KBM-7 (cell line): ENCODE measurements at regions not wholly inside any gene's neighbourhood (a gene's known extent, or its start where the extent isn't known, plus 50 kb on each side); places are given as distances from the start of the nearest gene placed in this dataset.

Experiments used
- DNase-seq: peaks from one replicate; pipeline ENCODE4 v3.0.0-alpha.2; 2015
- in situ Hi-C: fragments of 300-500 bp; cut with MboI; formaldehyde crosslinking; loops from 2 replicates; pipeline ENCODE4 v1.14.3; 2020; ENCODE audit warnings: low sequenced_read_pairs, low pct_unique_long_range_greater_than_20kb, mixed read lengths

- in situ Hi-C loops: no loop called here
- DNase-seq: no peak
Measured at GRCh38 chr10:9786101-9786500, 1231.6 kb upstream of the CELF2 start.

GRCh38 chr10:9786576-9786975 is 1231.1 kb upstream of the CELF2 start:
- in situ Hi-C loops: no loop called here
- DNase-seq: no peak

- no peak for DNase-seq
- in situ Hi-C loops: no loop called here
Measured at GRCh38 chr10:9789996-9790395, 1227.7 kb upstream of the CELF2 start.

- DNase-seq: no peak
- in situ Hi-C loops: no loop called here
Measured at GRCh38 chr10:9792181-9792580, 1225.5 kb upstream of the CELF2 start.

GRCh38 chr10:9796564-9796963 is 1221.1 kb upstream of the CELF2 start:
- DNase-seq: no peak
- in situ Hi-C loops: no loop called here

GRCh38 chr10:9800011-9800410 is 1217.7 kb upstream of the CELF2 start:
- in situ Hi-C loops: no loop called here
- DNase-seq: no peak

- in situ Hi-C loops: no loop called here
- DNase-seq: peak; percentile 30
Measured at GRCh38 chr10:9800571-9800970, 1217.1 kb upstream of the CELF2 start.

GRCh38 chr10:9807846-9808245 is 1209.8 kb upstream of the CELF2 start:
- no peak for DNase-seq
- in situ Hi-C loops: no loop called here

GRCh38 chr10:9811601-9812000 is 1206.1 kb upstream of the CELF2 start:
- no peak for DNase-seq
- in situ Hi-C loops: no loop called here

- DNase-seq: no peak
Measured at GRCh38 chr10:9814285-9814864, 1203.3 kb upstream of the CELF2 start.

GRCh38 chr10:9819756-9820494 is 1197.7 kb upstream of the CELF2 start:
- no peak for DNase-seq
- in situ Hi-C loops: no loop called here

More at GRCh38 chr10:9814285-9814864, 1203.3 kb upstream of the CELF2 start:
- in situ Hi-C loops: no loop called here

GRCh38 chr10:9823268-9823930 is 1194.3 kb upstream of the CELF2 start:
- in situ Hi-C loops: no loop called here

GRCh38 chr10:9824631-9825071 is 1193.0 kb upstream of the CELF2 start:
- in situ Hi-C loops: no loop called here
- DNase-seq: peak; percentile 9

More at GRCh38 chr10:9823268-9823930, 1194.3 kb upstream of the CELF2 start:
- no peak for DNase-seq

- DNase-seq: peak; percentile 69
Measured at GRCh38 chr10:9825491-9826018, 1192.1 kb upstream of the CELF2 start.

GRCh38 chr10:9828110-9828509 is 1189.6 kb upstream of the CELF2 start:
- DNase-seq: no peak
- in situ Hi-C loops: no loop called here

More at GRCh38 chr10:9825491-9826018, 1192.1 kb upstream of the CELF2 start:
- in situ Hi-C loops: no loop called here

- DNase-seq: no peak
- in situ Hi-C loops: no loop called here
Measured at GRCh38 chr10:9833942-9834341, 1183.7 kb upstream of the CELF2 start.

- in situ Hi-C loops: no loop called here
Measured at GRCh38 chr10:9834434-9834833, 1183.2 kb upstream of the CELF2 start.

GRCh38 chr10:9845075-9845474 is 1172.6 kb upstream of the CELF2 start:
- no peak for DNase-seq
- in situ Hi-C loops: no loop called here

More at GRCh38 chr10:9834434-9834833, 1183.2 kb upstream of the CELF2 start:
- DNase-seq: no peak

- no peak for DNase-seq
- in situ Hi-C loops: no loop called here
Measured at GRCh38 chr10:9848278-9848677, 1169.4 kb upstream of the CELF2 start.

GRCh38 chr10:9848981-9849380 is 1168.7 kb upstream of the CELF2 start:
- in situ Hi-C loops: no loop called here
- DNase-seq: no peak
